ENCODE measurements at regions not wholly inside any gene's neighbourhood (a gene's known extent, or its start where the extent isn't known, plus 50 kb on each side); places are given as distances from the start of the nearest gene placed in this dataset.

DNA sequence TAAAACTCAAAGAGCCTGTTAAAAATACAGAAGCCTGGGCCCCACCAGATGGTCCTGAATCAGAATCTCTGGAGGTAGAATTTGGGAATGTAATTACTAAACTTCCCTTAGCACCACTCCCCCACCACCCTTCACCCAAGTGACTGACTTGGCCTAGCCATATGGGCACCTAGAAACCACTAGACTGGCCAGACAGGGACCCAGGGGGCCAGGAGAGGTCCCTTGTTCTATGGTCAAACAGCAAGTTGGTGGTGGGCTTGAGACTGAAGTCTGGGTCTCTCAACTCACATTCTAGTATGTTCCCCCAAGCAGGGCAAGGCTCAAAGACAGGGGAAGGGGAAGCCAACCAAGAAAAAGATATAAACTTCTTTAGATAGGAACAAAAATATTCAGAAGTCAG, 301.5 kb upstream of the TLE3 start:
- DNase-seq (ENCODE audit: low spot score) = no peak
- intact Hi-C loops (cut with micrococcal nuclease) = no loop called here
- Mint-ChIP-seq H3K4me3 (ENCODE audit: low read depth) (no peak overlapping the region), H3K27me3 (ENCODE audit: low read depth) (peaks cover 26% of the 10 kb centered on the region), H3K4me1 (ENCODE audit: low read depth) (no peaks in the 10 kb centered on the region), H3K27ac (no peak overlapping the region), H3K9me3 (no peaks in the 10 kb centered on the region), H3K36me3 (ENCODE audit: low read depth) (no peaks in the 10 kb centered on the region)

DNA sequence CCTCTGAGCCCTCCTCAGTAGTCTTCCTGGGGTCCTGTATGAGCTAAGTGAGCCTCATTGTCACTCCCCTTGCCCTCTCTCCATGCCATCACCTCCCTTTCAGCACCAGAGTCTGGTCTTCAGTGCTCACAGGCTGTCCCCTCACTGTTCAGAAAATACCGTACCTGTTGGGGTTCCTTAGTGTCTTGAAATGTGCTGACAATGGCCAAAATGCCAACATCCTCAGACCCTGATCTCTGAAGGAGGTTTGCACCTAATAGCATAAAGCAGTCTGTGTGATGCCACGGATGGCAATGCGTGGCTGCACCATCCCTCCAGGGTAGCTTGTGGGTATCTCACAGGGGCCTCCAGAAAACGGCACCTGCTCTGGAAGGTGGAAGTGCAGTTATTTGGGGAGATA, 301.0 kb upstream of the TLE3 start:
- H3K27me3 Mint-ChIP-seq (ENCODE audit: low read depth) = peaks cover 26% of the 10 kb centered on the region
- no peaks in the 10 kb centered on the region for H3K4me1 Mint-ChIP-seq (ENCODE audit: low read depth)
- H3K27ac Mint-ChIP-seq = no peak overlapping the region
- H3K9me3 Mint-ChIP-seq = no peaks in the 10 kb centered on the region
- intact Hi-C loops (cut with micrococcal nuclease) = no loop called here
- no peaks in the 10 kb centered on the region for H3K36me3 Mint-ChIP-seq (ENCODE audit: low read depth)
- H3K4me3 Mint-ChIP-seq (ENCODE audit: low read depth) = no peak overlapping the region
- no peak for DNase-seq (ENCODE audit: low spot score)

DNA sequence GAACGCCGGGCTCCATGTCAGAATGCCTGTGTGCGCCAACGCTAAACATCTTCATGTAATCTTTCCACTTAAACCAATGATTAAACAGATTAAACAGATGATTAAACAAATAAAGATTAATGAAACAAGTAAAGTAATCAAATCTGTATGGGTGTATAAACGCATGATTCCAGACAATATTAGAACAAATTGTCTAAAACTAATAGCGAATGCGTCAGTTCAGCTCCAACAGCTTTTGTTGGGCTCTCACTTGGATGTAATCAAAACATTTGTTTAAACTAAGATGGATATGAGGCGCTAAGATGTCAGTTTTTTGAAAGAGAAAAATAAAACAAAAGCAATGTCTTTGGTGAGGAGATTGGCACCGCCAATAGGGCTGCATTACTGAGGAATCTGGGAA, 299.1 kb upstream of the TLE3 start:
- Mint-ChIP-seq H3K4me3 (ENCODE audit: low read depth) (no peak overlapping the region), H3K4me1 (ENCODE audit: low read depth) (no peaks in the 10 kb centered on the region), H3K36me3 (ENCODE audit: low read depth) (no peaks in the 10 kb centered on the region), H3K27me3 (ENCODE audit: low read depth) (peaks cover 21% of the 10 kb centered on the region), H3K9me3 (no peaks in the 10 kb centered on the region), H3K27ac (no peak overlapping the region)
- intact Hi-C loops (cut with micrococcal nuclease) = no loop called here
- DNase-seq (ENCODE audit: low spot score) = no peak

DNA sequence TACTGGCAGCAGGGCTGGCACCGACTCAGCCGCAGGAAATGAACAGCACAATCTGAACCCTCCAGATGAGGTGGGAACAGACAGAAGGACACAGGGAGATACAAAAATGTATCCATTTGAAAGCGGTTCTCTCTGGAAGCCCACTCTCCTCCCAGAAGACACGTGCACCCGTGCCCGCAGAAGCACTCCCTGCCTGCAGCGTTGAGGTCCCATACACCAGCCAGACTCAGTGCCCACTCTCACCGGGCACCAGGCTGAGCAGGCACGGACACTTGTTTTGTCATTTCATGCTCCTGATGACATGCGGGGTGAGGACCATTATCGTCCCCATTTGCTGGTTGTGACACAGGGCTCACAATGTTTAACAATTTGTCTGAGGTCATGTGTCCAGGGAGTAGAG, 297.4 kb upstream of the TLE3 start:
- no peaks in the 10 kb centered on the region for H3K4me1 Mint-ChIP-seq (ENCODE audit: low read depth)
- no peak overlapping the region for H3K27ac Mint-ChIP-seq
- no peaks in the 10 kb centered on the region for H3K36me3 Mint-ChIP-seq (ENCODE audit: low read depth)
- peaks cover 14% of the 10 kb centered on the region for H3K27me3 Mint-ChIP-seq (ENCODE audit: low read depth)
- intact Hi-C loops (cut with micrococcal nuclease) = no loop called here
- H3K9me3 Mint-ChIP-seq = no peaks in the 10 kb centered on the region
- DNase-seq (ENCODE audit: low spot score) = no peak
- H3K4me3 Mint-ChIP-seq (ENCODE audit: low read depth) = no peak overlapping the region

DNA sequence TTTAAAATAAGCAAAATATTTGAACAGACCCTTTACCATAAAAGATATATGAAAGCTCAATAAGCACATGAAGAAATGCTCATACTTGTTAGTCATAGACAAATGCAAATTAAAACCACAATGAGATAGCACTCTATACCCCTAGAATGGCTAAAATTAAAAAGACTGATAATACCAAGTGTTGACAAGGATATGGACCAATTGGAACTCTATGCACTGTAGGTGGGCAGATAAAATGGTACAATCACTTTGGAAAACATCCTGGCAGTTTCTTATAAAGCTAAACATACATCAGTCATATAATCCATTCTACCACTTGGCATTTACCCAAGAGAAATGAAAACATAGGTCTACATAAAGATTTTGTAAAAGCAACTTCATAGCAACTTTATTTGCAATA, 293.0 kb upstream of the TLE3 start:
- H3K27me3 Mint-ChIP-seq (ENCODE audit: low read depth) = peaks cover 6% of the 10 kb centered on the region
- no peak for DNase-seq (ENCODE audit: low spot score)
- no peak overlapping the region for H3K27ac Mint-ChIP-seq
- H3K4me3 Mint-ChIP-seq (ENCODE audit: low read depth) = no peak overlapping the region
- H3K36me3 Mint-ChIP-seq (ENCODE audit: low read depth) = no peaks in the 10 kb centered on the region
- intact Hi-C loops (cut with micrococcal nuclease) = no loop called here
- H3K9me3 Mint-ChIP-seq = no peaks in the 10 kb centered on the region
- H3K4me1 Mint-ChIP-seq (ENCODE audit: low read depth) = no peaks in the 10 kb centered on the region

DNA sequence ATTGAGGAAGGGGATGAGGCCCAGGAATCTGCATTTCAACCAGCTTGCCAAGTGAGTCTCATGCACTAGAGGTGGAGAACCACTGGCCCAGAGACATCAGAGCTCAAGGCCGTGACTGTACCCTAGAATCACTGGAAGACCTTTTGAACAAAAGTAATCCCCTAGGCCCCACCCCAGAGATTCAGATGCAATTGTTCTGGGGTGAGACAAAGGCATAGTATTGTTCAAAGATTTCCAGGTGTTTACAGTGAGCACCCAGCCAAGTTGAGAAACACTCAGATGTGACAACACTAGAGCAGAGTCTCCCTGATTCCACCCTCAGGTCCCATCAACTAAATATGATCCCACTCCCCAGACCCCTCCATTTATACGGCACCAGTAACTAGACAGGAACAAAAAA, 290.3 kb upstream of the TLE3 start:
- DNase-seq (ENCODE audit: low spot score) = no peak
- no peaks in the 10 kb centered on the region for H3K9me3 Mint-ChIP-seq
- peaks cover 3% of the 10 kb centered on the region for H3K27me3 Mint-ChIP-seq (ENCODE audit: low read depth)
- no peak overlapping the region for H3K27ac Mint-ChIP-seq
- intact Hi-C loops (cut with micrococcal nuclease) = no loop called here
- no peak overlapping the region for H3K4me3 Mint-ChIP-seq (ENCODE audit: low read depth)
- H3K36me3 Mint-ChIP-seq (ENCODE audit: low read depth) = no peaks in the 10 kb centered on the region
- H3K4me1 Mint-ChIP-seq (ENCODE audit: low read depth) = no peaks in the 10 kb centered on the region

DNA sequence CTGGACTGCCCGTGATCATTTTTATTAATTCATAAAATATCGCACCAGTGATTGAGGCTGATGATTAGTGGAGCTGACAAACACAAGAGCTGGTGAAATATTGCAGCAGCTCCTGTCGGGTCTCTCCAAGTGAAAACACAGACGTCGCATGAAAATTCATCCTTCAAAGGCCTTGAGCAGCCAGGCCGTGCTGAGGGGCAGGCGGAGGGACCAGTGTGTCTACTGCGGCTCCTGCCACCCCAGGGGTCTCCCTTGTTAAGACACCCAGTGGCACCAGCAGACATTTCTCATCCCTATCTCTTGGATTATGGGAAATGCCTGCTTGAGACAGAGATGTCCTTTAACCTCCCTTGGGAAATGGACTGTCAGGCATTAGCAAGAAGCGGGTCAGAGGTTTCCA, 289.4 kb upstream of the TLE3 start:
- H3K27ac Mint-ChIP-seq = no peak overlapping the region
- DNase-seq (ENCODE audit: low spot score) = no peak
- no peak overlapping the region for H3K4me3 Mint-ChIP-seq (ENCODE audit: low read depth)
- peaks cover 3% of the 10 kb centered on the region for H3K27me3 Mint-ChIP-seq (ENCODE audit: low read depth)
- intact Hi-C loops (cut with micrococcal nuclease) = no loop called here
- no peaks in the 10 kb centered on the region for H3K36me3 Mint-ChIP-seq (ENCODE audit: low read depth)
- H3K9me3 Mint-ChIP-seq = no peaks in the 10 kb centered on the region
- H3K4me1 Mint-ChIP-seq (ENCODE audit: low read depth) = no peaks in the 10 kb centered on the region

DNA sequence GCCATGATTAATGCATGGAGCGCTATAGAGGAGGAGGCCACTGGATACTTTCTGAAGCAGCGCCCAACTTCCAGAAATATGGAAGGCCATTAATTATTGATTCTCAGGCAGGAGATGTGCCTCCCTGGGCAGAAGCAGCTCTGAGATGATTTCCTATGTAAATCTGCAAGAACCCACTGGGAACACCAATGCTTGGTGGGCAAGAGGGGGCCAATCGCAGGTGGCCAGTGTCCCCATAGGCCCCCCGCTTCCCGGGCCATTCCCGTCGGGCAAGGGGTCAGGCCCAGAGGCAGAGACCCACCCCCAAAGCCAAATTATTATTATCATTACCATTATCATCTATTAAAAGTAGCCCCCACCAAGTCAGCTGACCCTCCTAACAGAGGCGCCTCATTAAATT, 288.0 kb upstream of the TLE3 start:
- no peak overlapping the region for H3K27ac Mint-ChIP-seq
- H3K36me3 Mint-ChIP-seq (ENCODE audit: low read depth) = no peaks in the 10 kb centered on the region
- no peaks in the 10 kb centered on the region for H3K4me1 Mint-ChIP-seq (ENCODE audit: low read depth)
- H3K27me3 Mint-ChIP-seq (ENCODE audit: low read depth) = no peaks in the 10 kb centered on the region
- DNase-seq (ENCODE audit: low spot score) = no peak
- intact Hi-C loops (cut with micrococcal nuclease) = no loop called here
- no peaks in the 10 kb centered on the region for H3K9me3 Mint-ChIP-seq
- no peak overlapping the region for H3K4me3 Mint-ChIP-seq (ENCODE audit: low read depth)

DNA sequence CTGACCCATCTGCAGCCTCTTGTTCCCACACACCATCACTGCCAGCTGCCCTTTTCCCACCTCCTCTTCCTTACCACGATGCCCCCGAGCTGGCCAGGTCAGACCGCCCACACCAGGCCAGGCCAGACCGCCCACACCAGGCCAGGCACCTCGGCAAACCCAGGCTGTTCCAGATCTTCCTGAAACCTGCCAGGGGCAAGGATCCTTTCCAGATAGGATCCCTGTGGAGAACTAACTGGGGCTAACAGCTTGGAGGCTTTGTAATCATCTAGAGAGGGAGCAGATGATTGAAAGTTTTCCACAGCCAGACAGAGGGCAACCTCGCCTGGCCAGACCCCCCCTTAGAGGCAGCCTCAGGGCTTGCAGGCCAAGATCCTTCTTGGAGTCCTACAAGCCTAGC, 287.3 kb upstream of the TLE3 start:
- H3K36me3 Mint-ChIP-seq (ENCODE audit: low read depth) = no peaks in the 10 kb centered on the region
- no peak overlapping the region for H3K4me3 Mint-ChIP-seq (ENCODE audit: low read depth)
- no peaks in the 10 kb centered on the region for H3K4me1 Mint-ChIP-seq (ENCODE audit: low read depth)
- DNase-seq (ENCODE audit: low spot score) = no peak
- intact Hi-C loops (cut with micrococcal nuclease) = no loop called here
- no peaks in the 10 kb centered on the region for H3K9me3 Mint-ChIP-seq
- no peak overlapping the region for H3K27ac Mint-ChIP-seq
- no peaks in the 10 kb centered on the region for H3K27me3 Mint-ChIP-seq (ENCODE audit: low read depth)

DNA sequence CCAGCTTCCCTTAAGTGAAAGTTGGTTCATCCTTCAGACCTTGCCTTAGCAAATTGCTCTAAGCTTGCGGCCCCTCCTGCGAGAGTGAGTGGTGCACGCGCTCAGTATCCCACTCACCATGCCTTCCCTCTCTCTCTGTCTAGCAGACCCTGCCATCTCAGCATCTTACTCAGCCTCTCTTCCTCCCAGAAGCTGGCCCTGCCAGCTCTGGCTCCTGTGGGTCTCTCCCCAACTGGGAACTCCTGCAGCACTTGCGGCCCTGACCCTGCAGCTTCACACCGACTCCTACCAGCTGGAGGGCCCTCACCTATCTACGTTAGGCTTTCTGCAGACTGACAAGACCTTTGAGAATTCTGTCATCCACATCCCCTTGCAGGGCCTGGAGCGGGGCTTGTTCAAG, 286.1 kb upstream of the TLE3 start:
- no peak overlapping the region for H3K27ac Mint-ChIP-seq
- no peak for DNase-seq (ENCODE audit: low spot score)
- intact Hi-C loops (cut with micrococcal nuclease) = no loop called here
- H3K4me3 Mint-ChIP-seq (ENCODE audit: low read depth) = no peak overlapping the region
- H3K27me3 Mint-ChIP-seq (ENCODE audit: low read depth) = no peaks in the 10 kb centered on the region
- no peaks in the 10 kb centered on the region for H3K36me3 Mint-ChIP-seq (ENCODE audit: low read depth)
- no peaks in the 10 kb centered on the region for H3K9me3 Mint-ChIP-seq
- no peaks in the 10 kb centered on the region for H3K4me1 Mint-ChIP-seq (ENCODE audit: low read depth)

DNA sequence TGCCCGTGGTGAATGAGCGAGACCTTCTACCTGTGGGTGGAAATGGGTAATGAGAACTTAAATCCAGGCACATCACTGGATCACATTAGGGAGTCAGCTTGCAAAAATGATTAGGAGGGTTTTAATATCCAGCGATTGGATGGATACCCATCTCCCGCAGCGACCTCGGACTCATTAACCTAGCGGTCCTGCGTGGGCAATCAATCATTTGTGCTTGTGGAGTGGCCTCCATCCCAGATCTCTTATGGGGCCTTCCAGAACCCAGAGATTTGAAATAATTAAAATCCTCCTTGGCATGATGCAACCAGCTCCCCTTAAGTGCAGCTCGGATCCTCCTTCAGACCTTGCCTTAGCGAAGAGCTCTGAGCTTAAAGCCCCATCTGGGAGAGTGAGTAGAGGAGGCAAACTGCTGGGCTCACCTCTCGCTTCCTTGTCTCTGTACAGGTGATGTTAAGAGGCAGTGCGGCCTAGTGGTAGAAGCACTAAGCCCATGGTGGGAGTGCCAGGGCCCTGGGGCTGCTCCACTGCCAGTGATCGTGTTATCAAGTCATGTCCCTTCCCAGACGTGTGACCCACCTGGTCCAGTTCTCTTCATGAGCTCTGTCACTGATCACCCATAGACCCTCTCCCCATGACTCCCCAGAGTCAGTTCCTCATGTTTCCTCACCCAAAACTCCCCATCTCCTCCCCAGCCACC, 285.2 kb upstream of the TLE3 start:
- no peaks in the 10 kb centered on the region for H3K9me3 Mint-ChIP-seq
- intact Hi-C loops (cut with micrococcal nuclease) = no loop called here

DNA sequence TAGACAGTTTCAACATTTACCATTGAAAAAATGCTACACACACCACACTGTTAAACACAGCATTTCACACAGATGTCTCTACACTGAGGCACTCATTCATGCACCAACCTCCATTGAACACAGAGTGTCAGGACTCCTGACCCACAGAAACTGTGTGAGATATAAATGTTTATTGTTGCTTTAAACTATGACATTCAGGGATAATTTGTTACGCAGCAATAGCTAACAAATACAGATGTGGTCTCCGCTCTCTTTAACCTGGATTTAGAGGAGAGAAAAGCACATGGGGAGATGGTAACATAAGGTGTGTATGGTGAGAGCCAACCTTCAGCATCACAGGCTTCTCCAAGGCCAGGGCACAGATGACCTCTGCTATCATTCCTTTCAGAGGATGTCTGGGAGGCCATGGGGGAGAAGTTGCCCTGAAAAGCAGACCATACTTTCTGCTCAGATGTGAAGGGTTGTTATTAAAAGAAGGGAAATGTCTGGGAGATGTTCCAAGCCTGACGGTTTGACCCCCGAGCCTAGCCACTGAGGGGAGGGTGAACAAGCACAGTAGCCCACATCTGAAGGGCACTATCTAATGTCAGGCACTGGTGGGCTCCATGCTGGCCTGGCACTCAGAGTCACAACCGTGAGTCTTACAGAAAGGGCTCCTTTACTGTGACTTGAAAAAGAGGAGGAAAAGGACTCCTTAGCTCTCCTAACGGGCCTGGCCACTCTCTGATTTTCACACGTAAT, 284.5 kb upstream of the TLE3 start:
- Mint-ChIP-seq H3K4me3 (ENCODE audit: low read depth) (no peak overlapping the region), H3K36me3 (ENCODE audit: low read depth) (no peaks in the 10 kb centered on the region), H3K27ac (no peak overlapping the region), H3K9me3 (no peaks in the 10 kb centered on the region), H3K27me3 (ENCODE audit: low read depth) (no peaks in the 10 kb centered on the region), H3K4me1 (ENCODE audit: low read depth) (no peaks in the 10 kb centered on the region)
- intact Hi-C loops (cut with micrococcal nuclease) = no loop called here
- DNase-seq (ENCODE audit: low spot score) = no peak

More for the DNA sequence above, 285.2 kb upstream of the TLE3 start:
- Mint-ChIP-seq H3K27me3 (ENCODE audit: low read depth) (no peaks in the 10 kb centered on the region), H3K4me1 (ENCODE audit: low read depth) (no peaks in the 10 kb centered on the region), H3K27ac (no peak overlapping the region), H3K36me3 (ENCODE audit: low read depth) (no peaks in the 10 kb centered on the region), H3K4me3 (ENCODE audit: low read depth) (no peak overlapping the region)
- no peak for DNase-seq (ENCODE audit: low spot score)

DNA sequence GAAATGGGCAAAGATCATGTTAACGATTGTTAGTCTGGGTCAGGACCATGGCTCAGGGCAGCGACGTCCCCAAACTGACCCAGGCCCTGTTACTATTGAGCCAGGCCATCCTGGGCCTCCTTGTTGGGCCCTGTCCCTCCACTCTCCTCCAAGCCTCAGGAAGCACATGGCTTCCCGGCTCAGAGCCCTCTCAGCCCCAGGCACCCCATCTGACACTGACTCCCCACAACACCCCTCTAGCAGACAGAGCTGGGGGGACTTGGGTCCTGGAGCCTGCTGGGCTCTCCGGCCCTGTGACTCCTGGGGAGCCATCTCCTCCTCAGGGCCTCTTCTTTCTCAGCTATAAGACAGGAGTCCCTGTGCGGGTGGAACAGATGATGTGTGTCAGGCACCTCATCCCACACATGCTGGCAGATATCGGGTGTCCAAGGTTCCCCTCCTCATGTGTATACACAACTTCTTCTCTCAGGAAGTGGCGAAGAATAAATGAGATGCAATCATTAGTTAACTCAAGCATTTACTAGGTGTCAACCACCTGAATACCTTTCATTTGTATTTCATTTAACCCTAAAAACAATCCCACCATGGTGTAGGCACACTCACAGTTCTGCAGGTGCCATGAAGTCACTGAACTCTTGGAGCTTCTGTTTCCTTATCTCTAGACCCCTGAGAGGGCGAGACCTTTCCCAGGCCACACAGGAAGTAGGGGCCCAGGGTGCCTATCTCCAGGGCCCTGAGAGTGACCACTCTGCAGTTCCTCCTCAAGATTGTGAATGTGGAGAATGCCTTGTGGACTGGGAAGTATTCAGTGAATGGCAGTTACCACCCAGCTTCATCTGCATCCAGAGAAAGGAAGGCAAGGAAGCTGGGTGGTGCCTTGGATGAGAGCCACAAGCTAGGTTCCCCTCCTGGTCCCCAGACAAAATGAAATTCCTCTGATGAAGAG, 282.5 kb upstream of the TLE3 start:
- no peaks in the 10 kb centered on the region for H3K36me3 Mint-ChIP-seq (ENCODE audit: low read depth)
- H3K4me3 Mint-ChIP-seq (ENCODE audit: low read depth) = no peak overlapping the region
- no peaks in the 10 kb centered on the region for H3K9me3 Mint-ChIP-seq
- H3K27me3 Mint-ChIP-seq (ENCODE audit: low read depth) = peaks cover 14% of the 10 kb centered on the region
- DNase-seq (ENCODE audit: low spot score) = no peak
- H3K4me1 Mint-ChIP-seq (ENCODE audit: low read depth) = no peaks in the 10 kb centered on the region
- H3K27ac Mint-ChIP-seq = no peak overlapping the region
- intact Hi-C loops (cut with micrococcal nuclease) = no loop called here

Measured in activated T-helper 2 cell treated with anti-CD3 and anti-CD28 coated beads, Interferon-gamma antibody, Interleukin-2, Interleukin-4, amounts not matched to agents 10 μg/mL and 5 μg/mL and 100 μg/mL, durations not matched to agents 14 hours and 24 hours and 36 hours (primary cell).